ENCODE measurements at regions not wholly inside any gene's neighbourhood (a gene's known extent, or its start where the extent isn't known, plus 50 kb on each side); places are given as distances from the start of the nearest gene placed in this dataset.

DNA sequence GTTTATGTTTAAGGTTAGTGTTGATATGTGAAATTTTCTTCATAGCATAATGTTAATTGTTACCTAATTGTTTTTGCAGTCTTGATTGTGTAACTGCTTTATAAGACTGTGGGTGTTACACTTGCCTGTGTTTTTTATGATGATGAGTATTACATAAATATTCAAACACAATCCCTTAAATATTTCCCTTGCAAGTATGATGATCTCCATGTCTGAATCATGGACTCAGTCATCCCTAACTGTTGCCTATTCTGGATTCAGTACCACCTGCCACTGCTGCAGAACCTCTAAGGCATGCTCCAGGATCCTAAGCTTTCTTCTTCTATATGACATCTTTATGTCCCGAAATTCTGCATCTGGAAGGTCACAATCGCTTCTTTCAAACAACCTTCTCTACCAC, 246.3 kb upstream of the CLEC14A start:
- no peak for DNase-seq

- no peak for DNase-seq
These were observed 244.2 kb upstream of the CLEC14A start for GRCh38 chr14:38500125-38500524.

DNA sequence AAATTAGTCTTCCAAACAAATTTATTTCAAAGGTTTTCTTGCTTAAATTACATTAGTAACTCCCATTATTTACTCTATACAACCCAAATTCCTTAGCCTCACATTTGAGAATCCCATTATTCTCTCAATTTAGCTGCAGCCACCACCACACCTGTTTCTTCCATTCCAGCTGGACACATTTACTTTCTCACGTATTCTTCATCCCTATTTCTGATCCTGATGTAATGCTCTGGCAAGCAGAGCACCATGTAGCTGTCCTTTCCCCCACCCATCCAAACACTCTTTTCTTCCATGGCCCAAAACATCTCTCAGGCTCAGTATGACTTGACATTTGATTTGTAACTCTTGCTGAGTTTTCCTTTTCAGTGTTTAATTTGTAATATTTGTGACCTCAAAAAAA, 240.2 kb upstream of the CLEC14A start:
- no peak for DNase-seq

DNA sequence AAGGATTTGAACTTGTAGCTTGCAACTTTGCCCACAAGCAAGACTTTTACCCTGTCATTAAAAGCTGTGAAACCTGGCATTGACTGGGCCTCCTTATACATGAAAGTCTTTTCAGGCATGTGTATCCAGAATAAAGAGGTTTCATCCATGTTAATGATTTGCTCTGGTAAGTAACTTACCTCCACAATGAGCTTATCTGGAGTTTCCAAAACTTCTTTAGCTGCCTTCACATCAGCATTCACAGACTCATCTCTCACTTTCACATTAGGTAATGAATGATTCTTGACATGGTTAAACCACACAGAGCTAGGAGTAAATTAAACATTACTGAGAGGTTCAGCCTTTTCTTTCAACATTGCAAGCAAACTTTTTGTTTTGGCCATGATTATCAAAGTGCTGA, 234.4 kb upstream of the CLEC14A start:
- DNase-seq: no peak

DNA sequence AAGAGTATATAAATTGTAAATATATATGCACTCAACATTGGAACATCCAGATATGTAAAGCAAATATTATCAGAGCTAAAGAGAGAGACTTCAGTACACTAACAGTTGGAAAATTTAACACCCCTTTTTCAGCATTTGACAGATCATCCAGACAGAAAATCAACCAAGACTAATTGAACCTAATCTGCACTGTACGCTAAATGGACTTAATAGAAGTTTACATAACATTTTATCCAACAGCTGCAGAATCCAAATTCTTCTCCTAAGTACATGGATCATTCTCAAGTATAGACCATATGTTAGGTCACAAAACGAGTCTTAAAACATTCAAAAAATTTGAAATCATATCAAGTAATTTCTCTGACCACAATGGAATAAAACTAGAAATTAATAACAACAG, 229.1 kb upstream of the CLEC14A start:
- no peak for DNase-seq

- peak; percentile 98 for DNase-seq
These were observed 226.2 kb upstream of the CLEC14A start for GRCh38 chr14:38481952-38482678.

DNA sequence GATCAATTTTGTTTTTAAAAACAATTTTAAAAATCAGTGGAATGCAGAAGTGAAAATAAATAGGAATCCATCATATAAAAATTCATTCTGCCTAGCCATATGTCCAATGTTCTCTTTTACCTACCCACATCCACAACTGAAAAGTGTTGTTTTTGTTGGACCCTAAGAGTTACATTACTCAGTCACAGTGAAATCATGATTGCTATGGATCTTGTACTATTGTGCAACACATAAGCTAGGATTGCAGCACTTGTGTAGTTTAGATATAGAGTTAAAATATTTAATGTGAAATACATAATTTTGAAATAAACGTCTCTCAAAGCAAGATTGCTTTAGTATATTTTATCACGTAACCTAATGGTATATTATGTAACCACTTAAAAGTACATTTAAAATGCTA, 213.3 kb upstream of the CLEC14A start:
- DNase-seq: no peak

GRCh38 chr14:38442208-38442607, 186.3 kb upstream of the CLEC14A start:
- DNase-seq: no peak

DNA sequence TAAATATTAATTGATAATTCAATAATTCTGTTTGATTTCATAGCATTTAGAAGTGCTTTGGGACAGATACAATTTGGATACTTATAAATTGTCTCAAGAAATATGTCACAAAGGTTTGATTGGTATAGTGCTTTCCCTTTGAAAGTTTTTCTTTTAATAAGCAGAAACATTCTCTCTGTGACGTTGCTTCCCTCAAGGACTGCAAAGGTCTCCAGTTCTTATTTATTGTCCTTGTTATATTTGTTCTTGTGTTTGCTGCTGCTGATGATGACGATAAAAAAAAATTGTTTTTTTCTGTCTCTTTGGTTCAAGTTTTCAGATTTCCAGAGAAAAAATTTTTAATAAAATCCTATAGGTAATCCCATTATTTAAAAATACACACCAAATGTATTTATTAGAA, 176.3 kb upstream of the CLEC14A start:
- no peak for DNase-seq

DNA sequence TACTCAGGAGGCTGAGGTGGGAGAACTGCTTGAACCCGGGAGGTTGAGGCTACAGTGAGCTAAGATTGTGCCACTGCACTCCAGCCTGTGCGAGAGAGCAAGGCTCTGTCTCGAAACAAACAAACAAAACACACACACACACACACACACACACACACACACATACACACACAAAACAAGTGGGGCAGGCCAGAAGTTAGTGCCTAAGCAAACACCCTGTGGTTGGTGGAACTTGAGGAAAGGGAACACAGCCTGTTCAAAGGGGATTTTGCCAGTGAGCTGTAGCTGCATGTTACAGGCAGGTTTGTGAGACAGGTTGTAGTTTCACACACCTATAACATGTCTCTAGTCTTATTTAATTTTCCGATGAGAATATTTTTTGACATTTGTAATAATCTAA, 175.3 kb upstream of the CLEC14A start:
- DNase-seq: no peak

DNA sequence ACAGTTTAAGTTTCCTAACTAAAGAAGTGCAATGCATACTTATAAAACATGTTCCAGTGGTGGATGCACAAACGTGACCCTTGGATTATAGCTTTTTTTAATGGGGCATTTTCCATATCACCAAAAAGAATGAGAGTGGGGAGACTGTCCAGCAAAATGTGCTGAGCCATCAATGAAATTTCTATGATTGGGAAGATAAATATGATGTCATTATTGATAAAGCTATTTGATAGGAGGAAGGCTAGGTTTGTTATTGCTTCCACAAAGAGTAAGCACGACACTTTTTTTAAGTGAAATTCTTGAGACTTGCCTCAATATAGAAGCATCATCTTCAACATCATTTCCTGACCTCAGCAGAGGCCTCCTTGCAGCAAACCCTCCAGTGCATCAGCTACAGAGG, 174.6 kb upstream of the CLEC14A start:
- DNase-seq: no peak

DNA sequence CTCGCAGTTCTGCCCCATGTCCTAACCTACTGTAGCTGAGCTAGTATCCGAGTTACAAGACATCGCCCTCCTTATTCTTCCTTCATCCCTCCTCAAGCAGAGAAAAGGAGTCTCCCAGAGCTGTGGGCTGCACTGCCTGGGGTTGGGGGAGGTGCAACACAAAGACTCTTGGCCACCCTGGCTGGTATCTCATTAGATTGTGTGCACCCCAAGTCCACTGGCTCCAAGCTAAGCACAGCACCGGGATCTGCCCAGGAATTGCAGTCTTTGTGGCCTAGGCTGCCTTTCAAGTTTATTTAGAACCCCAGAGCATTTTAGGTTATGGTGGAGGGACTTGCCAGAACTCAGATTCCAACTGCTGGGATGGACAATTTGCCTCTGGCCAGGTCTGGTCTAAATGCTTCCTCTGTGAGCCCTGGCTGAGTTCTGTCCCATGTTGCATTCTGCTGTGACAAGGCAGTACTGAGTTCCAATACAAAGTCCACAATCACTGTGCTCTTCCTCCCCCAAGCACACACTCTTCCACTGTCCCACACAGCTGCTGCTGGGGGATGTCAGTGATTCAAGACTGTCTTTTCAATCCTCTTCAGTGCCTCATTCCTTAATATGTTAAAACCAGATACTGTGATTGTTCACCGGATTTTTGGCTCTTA, 169.6 kb upstream of the CLEC14A start:
- DNase-seq: no peak

- DNase-seq: no peak
These were observed 164.2 kb upstream of the CLEC14A start for GRCh38 chr14:38420048-38420447.

- no peak for DNase-seq
These were observed 163.7 kb upstream of the CLEC14A start for GRCh38 chr14:38419579-38419978.

DNA sequence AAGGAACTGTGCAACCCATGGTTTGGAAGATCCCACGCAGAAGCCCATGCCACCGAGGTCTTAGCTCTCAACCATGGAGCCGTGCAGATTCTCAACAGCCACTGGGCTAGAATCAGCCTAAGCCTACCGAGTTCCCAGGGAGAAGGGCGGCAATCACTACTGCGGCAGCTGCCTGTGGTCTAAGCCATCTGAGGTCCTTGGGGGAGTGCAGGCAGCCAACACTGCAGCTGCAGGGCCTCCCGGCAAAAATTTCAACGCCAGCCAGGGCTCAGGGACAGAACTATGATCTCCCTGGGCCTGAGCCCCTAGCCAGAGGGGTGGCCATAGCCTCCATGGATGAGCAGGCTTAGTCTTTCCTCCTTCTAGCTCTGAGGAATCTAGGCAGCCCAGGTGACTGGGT, 156.8 kb upstream of the CLEC14A start:
- no peak for DNase-seq

DNA sequence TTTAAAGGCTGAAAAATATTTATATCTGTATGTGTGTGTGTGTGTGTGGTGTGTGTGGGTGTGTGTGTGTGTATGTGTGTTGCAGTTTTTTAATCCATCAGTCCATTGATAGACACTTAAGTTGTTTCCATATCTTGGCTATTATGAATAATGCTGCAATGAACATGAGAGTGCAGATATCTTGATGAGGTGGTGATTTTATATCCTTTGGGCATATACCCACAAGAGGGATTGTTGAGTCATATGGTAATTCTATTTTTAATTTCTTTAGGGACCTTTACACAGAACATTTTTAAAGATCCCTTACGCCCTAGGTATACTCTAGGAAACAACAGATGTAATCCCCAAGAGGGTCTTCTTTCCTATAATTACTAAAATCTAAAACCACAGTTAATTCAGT, 154.5 kb upstream of the CLEC14A start:
- no peak for DNase-seq

GRCh38 chr14:38409071-38409705, 153.3 kb upstream of the CLEC14A start:
- no peak for DNase-seq

DNA sequence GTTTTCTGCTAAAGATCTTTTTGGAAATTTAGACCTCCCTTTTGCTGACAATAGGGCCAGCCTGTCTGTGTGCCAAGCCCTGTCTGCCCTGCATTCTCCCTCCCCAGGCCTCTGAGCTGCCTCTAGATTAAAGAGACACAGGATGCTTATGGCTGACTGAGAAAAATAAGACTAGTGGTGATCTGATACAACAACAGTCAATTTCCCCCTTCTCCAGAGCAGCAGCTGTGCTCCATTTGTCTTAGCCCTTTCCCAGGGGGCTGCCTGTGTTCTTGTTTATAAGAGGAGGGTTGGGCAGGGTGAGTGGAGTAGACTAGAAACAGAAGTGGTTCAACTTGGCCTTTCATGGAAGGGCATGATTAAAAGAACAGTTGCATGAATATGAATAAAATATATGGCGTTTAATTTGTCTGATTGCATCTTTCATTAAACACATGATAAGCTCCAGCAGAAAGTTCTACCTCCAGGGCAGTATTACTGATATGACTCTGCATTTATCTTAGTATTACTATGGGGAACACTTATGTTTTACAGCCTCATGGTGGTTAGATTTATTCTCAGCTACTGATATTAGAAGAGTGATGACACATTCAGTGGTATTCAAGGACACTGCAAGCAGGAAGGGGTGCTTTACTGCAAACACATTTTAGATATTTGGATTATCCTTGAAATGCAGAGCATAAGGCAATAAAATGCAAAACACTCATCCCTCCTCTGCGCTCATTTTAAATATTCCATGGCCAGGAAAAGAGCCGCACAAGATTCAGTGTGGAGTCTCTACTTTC, 150.2 kb upstream of the CLEC14A start:
- no peak for DNase-seq

- no peak for DNase-seq
These were observed 148.7 kb upstream of the CLEC14A start for GRCh38 chr14:38404616-38405015.

- no peak for DNase-seq
These were observed 148.2 kb upstream of the CLEC14A start for GRCh38 chr14:38404100-38404541.

DNA sequence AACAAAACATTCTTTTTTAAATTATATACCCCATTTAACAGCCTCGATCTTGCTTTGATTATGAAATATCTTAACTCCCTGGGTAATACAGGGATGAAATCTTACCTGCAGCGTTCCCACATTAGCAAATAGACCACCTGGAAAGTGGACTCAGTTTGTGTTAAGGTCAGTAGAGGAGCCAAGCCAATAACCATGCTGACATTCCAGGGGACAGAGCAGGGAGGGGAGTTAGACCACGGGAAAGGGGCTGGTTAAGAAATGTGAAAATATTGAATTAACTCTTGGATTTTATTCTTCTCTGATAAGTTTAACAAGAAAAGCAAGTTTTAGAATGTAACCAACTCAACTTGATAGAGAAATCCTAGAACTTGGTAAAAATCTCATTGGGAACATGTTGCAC, 144.9 kb upstream of the CLEC14A start:
- DNase-seq: no peak

DNA sequence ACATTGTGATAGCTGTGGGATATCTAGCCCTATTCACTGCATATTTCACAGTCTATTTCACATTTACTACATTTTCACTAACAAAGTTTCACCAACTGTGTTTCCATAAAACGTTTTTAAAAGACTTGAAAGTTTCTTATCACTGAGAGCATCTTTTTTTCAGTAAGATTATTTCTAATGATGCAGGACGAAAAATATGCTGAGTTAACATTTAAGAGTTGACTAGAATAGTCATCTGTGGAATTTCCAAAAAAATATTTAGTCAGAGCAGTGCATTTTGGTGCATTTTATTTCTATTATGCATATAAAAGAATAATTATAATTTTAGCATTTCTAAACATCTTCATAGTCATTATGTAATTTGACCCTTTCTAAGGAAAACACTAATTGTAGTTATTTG, 143.8 kb upstream of the CLEC14A start:
- no peak for DNase-seq

GRCh38 chr14:38394767-38395166, 138.9 kb upstream of the CLEC14A start:
- no peak for DNase-seq

DNA sequence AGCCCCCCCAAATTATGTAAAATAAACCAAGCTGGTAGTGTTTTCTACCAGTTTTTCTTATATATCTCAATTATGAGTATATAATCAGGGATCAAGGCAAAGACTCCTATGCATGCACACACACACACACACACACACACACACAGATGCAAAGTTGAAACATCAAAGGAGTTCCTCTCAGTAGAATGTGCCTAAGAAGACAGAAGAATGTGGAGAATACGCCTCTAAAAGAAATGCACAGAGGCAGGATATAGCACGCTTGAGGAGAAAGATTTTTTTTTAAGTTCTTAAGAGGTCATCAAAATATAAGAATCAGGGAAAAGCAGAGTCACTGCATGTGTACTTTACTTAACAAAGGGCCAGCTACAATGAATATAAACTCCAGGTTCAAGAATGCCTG, 138.2 kb upstream of the CLEC14A start:
- DNase-seq: no peak

Data from NCI-H2029 treated with DMSO at 0.1 percent for 48 hours (cell line).